ENCODE measurements at regions not wholly inside any gene's neighbourhood (a gene's known extent, or its start where the extent isn't known, plus 50 kb on each side); places are given as distances from the start of the nearest gene placed in this dataset.

- Histone ChIP-seq H3K79me2 (ENCODE audit: control insufficient read depth, insufficient read depth, low read length) (no peaks in the 10 kb centered on the region), H3K4me2 (ENCODE audit: control insufficient read depth, insufficient read depth) (peak overlapping the region; percentile 45), H3K27me3 (replicated peaks in 1 of 2; ENCODE audit: control insufficient read depth in 2 of 2, insufficient read depth in 2 of 2, low read length in 1 of 2) (no peaks in the 10 kb centered on the region), H4K20me1 (ENCODE audit: control insufficient read depth, insufficient read depth) (no peaks in the 10 kb centered on the region), H3K36me3 (ENCODE audit: control insufficient read depth in 2 of 2, insufficient read depth in 2 of 2, low read length in 1 of 2) (no peaks in the 10 kb centered on the region), H3K4me1 (ENCODE audit: control insufficient read depth, insufficient read depth, low read length) (peaks cover 19% of the 10 kb centered on the region), H3K4me3 (no peak overlapping the region), H3K9me3 (replicated peaks; ENCODE audit: control insufficient read depth, insufficient read depth, low read length) (no peaks in the 10 kb centered on the region), H2AFZ (ENCODE audit: control insufficient read depth, low read depth, low read length) (peak overlapping the region; percentile 50), H3K27ac (ENCODE audit: control insufficient read depth, insufficient read depth) (peak overlapping the region; percentile 56), H3K9ac (ENCODE audit: control insufficient read depth, insufficient read depth, low read length) (peak overlapping the region; percentile 28; the same call in 1 of the 2 replicates)
- DNase-seq (ENCODE audit: low read depth, low spot score): no peak
- POLR2A ChIA-PET: interaction anchor here (0.9 to 1.0 kb wide), 2 partner anchors 22 to 23 kb away, joined by 3 read pairs; no protein-coding TSS in a partner anchor
- intact Hi-C loops (cut with micrococcal nuclease; ENCODE audit: unreplicated experiment): loop anchor here (1.0 to 10.0 kb wide), 4 partner anchors 80 to 1036 kb away; no protein-coding TSS in a partner anchor
- in situ Hi-C loops (cut with MboI): loop anchor here (5.0 to 10.0 kb wide), 4 partner anchors 198 to 1573 kb away; no protein-coding TSS in a partner anchor
- ATAC-seq: peak; percentile 87
- no TSS peak for BruUV-seq (replicated peaks)
- FAIRE-seq: peak; percentile 49
- CTCF ChIA-PET: interaction anchor here (0.5 to 10.2 kb wide), 58 partner anchors 9 to 1849 kb away, joined by 3 to 132 read pairs (median 4); no protein-coding TSS in a partner anchor
- SMC1A ChIA-PET (ENCODE audit: uncharacterized antibody, unreplicated experiment): interaction anchor here (0.8 to 2.5 kb wide), 31 partner anchors 9 to 1227 kb away, joined by 3 to 16 read pairs (median 4); no protein-coding TSS in a partner anchor
- RAD21 ChIA-PET (ENCODE audit: unreplicated experiment): interaction anchor here (0.6 to 3.0 kb wide), 37 partner anchors 9 to 1849 kb away, joined by 3 to 32 read pairs (median 5); partner anchors contain the start of genes HMGXB4 and TOM1
- 36% methylated on average over 22 of the region's 22 CpGs for WGBS (ENCODE audit: insufficient coverage, insufficient replicate concordance, low lambda C conversion rate, missing lambda C conversion rate)
- TF ChIP-seq ATF7 (IDR thresholded peaks at IDR 0.05; ENCODE audit: low read depth): peak; percentile 70; the same call in 1 of the 2 replicates
- no peak for TF ChIP-seq ZBED1 (IDR thresholded peaks at IDR 0.05; ENCODE audit: borderline replicate concordance)
- no peak for TF ChIP-seq EP300 (IDR thresholded peaks at IDR 0.05; ENCODE audit: borderline replicate concordance in 1 of 2, control insufficient read depth in 1 of 2, low read depth in 2 of 2, low read length in 2 of 2)
- no peak for TF ChIP-seq WRNIP1 (IDR thresholded peaks at IDR 0.05; ENCODE audit: borderline replicate concordance, low read depth, low read length)
- no peak for TF ChIP-seq PRDM15 (CRISPR knock-in tag; IDR thresholded peaks at IDR 0.05)
- TF ChIP-seq IKZF1 (conservative IDR thresholded peaks at IDR 0.05): peak; percentile 63; the same call in 1 of the 2 replicates
- TF ChIP-seq MEF2A (IDR thresholded peaks at IDR 0.05; ENCODE audit: insufficient read depth, low read depth, low read length): no peak
- peak; percentile 88 for TF ChIP-seq RAD21 (IDR thresholded peaks at IDR 0.05; ENCODE audit: insufficient read depth, low read depth, low read length)
- TF ChIP-seq ATF3 (IDR thresholded peaks at IDR 0.05; ENCODE audit: borderline replicate concordance, extremely low read depth, low read depth, low read length): no peak
- TF ChIP-seq CUX1 (IDR thresholded peaks at IDR 0.05; ENCODE audit: insufficient replicate concordance, low read depth, low read length): no peak
- 0 out of 2 replicates have a peak, but pooled peaks have one; percentile 15 for TF ChIP-seq ZNF207 (IDR thresholded peaks at IDR 0.05; ENCODE audit: borderline replicate concordance)
These were observed 84.5 kb downstream of the ISX start for GRCh38 chr22:35150183-35151107.
